HG03135 (cell line): ENCODE measurements at regions not wholly inside any gene's neighbourhood (a gene's known extent, or its start where the extent isn't known, plus 50 kb on each side); places are given as distances from the start of the nearest gene placed in this dataset.

Source experiments
- ATAC-seq: cut with Tn5 transposase; IDR thresholded peaks from one replicate; pipeline ENCODE4 v1.9.1; 2021; ENCODE audit warnings: mild to moderate bottlenecking, moderate library complexity; ENCODE audit not compliant: unreplicated experiment

- no peak for ATAC-seq
Observed at GRCh38 chr20:11076434-11077105, 402.8 kb upstream of the JAG1 start.

- no peak for ATAC-seq
Observed at GRCh38 chr20:11077226-11077625, 403.4 kb upstream of the JAG1 start.

DNA sequence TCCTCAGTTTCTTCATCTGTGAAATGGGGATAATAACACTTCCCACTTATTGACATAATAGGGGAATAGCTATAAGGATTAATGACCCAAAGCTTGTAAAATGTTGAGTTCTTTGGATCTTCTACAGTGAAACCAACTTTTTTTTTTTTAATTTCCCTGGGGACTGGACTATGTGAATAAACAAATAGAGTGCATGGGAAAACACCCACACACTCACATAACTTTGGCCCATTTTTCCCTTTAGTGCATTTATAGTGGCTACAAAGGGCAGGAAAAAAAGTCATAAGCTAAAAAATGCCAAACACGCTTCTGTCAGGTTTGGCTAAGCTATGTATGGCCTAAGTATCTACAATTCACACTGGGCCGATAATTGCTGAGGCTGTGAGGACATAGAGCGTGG lies 406.2 kb upstream of the JAG1 start:
- ATAC-seq: no peak

DNA sequence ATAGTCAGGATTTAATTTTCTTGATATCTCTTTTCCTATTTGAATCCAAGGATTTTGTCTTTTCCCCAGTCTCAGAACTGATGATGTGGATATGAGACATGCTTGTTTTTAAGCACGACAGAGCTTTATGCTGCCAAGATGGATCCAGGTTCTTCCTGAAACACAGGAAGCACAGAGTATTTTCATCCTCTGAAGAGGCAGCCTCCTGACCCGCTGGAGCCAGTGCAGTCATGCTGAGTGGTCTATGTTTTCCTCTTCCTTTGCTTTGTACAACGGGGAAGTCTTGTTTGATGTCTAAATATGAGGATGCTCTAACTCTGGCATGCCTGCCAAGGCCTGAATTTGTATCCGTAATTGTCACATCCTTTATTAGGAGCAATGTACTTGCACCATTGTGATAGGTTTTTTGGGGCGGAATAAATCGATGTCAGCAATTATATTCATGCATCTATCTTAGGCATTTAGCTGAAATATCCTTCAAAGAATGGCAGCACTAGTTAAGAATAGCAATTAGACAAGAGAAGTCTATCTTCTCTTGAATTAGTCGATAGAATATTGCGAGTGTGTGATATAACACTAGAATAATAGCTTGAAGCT lies 407.1 kb upstream of the JAG1 start:
- no peak for ATAC-seq

DNA sequence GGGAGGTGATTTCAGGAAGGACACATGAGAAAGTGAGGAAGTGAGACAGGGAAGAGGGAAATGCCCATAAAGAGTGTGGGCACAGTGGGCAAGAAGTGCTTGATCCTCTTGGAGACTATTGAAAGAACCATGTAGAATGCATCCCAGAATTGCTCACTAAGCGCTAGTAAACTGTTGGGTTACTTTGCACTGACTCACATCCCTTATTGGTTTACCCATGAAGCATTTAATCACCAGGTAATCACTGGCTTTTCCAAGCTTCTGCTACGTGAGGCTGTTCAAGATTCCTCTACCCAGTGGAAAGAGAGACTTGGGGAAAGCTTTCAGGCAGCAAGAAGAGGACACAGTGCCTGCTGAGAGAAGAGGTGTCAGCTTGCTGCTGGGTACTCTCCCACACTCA lies 410.0 kb upstream of the JAG1 start:
- no peak for ATAC-seq

GRCh38 chr20:11084508-11084907 lies 410.7 kb upstream of the JAG1 start:
- no peak for ATAC-seq

- no peak for ATAC-seq
Observed at GRCh38 chr20:11086970-11087369, 413.2 kb upstream of the JAG1 start.

GRCh38 chr20:11090751-11091150 lies 417.0 kb upstream of the JAG1 start:
- no peak for ATAC-seq

GRCh38 chr20:11091511-11091910 lies 417.7 kb upstream of the JAG1 start:
- ATAC-seq: no peak

DNA sequence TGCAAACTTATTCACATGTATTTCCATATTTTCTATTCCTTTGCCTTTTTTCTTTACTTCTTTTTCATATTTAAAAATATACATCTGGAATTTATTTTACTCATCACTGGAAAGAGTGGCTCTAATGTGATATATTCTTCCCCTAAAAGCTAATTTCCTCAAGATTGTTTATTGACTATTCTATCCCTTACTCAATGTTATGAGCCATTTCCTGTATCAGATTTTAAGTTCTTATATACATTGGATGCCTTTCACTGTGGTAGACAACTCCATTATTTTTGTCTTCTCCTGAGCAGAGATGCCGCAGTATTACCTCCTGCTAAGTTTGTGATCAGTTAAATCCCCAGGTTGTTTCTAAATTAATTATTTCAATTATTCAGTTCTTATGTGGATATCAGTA lies 418.4 kb upstream of the JAG1 start:
- no peak for ATAC-seq

DNA sequence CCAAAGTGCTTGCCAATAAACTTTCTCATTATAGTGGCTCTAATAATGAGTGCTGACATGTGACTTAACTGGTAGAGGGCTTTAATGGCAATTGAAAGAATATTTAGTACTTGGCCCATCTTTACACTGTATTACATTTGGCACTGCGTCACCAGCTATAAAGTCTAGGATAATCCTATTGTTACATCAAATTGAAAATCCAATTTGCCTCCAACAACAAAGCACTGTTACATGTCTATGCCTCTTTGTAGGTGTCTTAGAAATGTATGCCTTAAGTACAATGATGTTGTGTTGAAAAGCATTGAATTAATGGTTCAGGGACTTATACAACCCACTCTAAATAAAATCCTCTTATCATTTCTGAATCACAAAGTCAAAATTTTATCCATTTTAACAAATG lies 420.4 kb upstream of the JAG1 start:
- no peak for ATAC-seq

DNA sequence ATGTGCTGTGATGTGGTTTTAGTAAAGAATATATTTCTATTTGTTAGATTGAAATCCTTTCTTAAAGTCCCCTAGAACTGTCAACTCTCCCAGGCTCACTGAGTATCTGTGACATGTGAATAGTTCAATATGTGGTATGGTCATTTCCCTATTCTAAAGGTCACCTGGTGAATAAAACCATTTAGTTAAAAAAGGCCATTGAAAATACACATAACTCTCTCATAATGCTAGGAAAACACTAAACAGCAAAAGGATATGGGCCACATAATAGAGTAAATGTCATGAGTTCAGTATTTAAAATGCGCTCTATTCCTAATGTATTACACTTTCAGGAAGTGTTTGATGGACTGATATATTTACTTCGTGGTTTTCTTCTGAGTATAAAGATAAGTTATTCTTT lies 420.9 kb upstream of the JAG1 start:
- ATAC-seq: no peak

GRCh38 chr20:11098888-11099287 lies 425.1 kb upstream of the JAG1 start:
- no peak for ATAC-seq

- no peak for ATAC-seq
Observed at GRCh38 chr20:11101243-11101642, 427.4 kb upstream of the JAG1 start.

DNA sequence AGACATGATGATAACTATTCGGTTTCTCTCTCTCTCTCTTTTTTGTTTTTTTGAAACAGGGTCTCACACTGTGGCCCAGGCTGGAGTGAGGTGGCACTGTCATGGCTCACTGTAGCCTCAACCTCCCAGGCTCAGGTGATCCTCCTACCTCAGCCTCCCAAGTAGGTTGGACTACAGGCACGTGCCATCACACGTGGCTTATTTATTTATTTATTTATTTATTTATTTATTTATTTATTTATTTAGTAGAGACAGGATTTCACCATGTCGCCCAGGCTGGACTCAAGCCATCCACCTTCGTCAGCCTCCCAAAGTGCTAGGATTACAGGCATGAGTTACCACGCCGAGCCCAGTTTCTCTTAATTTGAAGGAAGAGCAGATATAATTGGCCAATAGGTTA lies 427.9 kb upstream of the JAG1 start:
- no peak for ATAC-seq

GRCh38 chr20:11103866-11104265 lies 430.1 kb upstream of the JAG1 start:
- no peak for ATAC-seq

DNA sequence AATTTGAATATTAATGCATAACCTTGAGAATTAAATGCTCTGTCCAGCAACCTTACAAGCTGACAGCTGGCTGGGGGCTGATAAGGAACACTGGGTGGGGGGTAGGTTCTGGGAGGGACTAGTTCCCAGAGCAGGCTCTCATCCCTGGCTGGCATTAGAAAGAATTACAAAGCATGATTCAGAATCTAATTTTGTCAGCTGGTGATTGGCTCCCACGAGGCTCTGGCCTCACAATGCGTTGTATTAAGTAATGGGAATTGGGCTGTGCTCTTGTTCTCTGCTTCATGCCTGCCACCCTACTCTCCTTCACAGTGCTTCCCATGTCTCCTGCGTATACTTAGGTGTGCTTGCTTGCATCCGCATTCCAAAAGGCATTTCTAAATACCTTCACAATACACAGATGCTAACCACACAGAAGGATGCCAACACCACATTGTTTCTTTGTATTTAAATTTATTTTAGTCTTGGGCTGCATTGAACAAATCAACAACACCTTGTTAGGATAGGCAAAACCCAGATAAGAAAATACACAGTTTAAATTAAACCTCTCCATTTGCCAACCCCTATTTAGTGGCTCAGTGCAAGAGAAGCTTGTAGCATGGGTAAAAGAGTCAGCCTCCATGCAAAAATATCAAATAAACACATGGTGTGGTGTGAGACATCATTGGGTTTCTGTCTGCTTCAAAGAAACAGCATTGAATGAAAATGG lies 434.5 kb upstream of the JAG1 start:
- ATAC-seq: no peak

DNA sequence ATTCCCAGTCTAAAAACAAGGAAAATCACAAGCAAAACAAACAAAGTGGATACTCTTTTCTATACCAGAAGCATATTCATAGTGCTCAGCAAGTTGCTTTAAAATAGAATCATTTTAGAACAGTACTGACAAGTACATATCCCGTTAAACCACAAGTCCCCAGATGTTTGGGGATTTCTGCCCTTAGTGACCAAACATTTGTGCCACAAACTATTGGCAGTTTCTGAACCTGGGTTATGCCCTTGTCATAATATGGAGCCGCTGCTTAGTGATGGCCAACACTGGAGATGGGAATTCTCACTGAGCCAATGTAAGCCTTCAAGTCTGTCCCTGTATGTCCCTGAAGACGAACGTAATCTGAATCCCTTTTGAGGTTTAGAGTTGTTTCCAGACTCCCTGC lies 436.7 kb upstream of the JAG1 start:
- no peak for ATAC-seq

DNA sequence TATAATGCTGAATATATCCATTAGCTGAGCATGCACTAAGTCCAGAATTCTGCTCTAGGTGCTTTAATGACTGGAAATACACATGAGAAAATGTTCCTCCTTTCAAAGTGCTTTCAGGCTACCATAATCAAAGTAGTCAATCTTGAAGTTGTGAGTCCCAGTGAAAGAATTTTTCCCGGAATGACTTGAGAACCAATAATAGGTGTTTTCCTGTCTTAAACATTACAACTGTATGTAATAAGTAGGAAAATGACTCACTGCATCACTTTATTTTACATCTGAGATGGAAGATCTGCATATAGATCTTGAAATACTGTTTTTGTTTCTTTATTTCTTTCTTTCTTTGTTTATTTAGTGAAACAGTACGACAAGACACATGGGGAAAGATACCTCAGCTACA lies 437.4 kb upstream of the JAG1 start:
- ATAC-seq: no peak

DNA sequence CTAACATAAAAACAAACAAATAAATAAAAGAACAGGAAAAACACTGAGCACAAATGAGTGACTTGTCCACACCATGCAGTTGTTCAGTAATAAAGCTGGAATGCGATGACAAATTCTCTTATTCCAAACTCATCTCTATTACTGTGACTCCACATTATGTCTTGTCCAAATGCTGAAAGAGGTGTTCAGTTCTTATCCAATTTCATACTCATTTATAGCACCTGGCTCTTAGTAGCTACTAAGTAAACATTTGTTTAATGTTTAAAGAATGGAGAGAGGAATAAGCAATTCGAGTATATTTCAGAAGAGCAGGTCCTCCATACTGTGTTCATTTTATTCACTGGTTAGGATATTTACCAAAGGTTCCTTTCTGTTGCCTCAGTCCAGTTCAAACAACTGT lies 439.0 kb upstream of the JAG1 start:
- no peak for ATAC-seq

DNA sequence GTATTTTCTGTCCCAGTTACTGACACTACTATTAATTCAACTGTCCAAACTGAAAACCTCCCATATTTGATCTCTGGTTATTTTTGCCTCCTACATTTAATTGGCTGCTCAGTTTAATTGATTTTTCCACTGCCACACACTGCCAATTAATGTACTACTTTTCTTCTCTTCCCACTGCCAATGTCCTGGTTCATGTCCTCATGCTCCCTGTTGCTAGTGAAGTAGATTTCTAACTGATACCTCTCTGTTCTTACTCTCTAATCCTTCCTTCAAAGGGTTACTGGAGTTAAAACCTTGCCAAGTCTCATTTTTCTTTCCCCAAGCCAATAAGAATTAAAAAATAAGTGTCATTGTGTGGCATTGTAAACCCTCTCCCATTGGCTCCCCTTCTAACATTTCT lies 440.6 kb upstream of the JAG1 start:
- ATAC-seq: no peak

- no peak for ATAC-seq
Observed at GRCh38 chr20:11117808-11118528, 444.2 kb upstream of the JAG1 start.
